SIG-M5 (cell line): ENCODE measurements at regions not wholly inside any gene's neighbourhood (a gene's known extent, or its start where the extent isn't known, plus 50 kb on each side); places are given as distances from the start of the nearest gene placed in this dataset.
"Not testable (repeated sequence)": the region's sequence is repeated elsewhere in the genome, so short reads cannot be mapped to it uniquely, and the experiment has no call there.

Source experiments
- DNase-seq: peaks from one replicate; lab custom pipeline; 2025; lab: John Stamatoyannopoulos, UW

DNA sequence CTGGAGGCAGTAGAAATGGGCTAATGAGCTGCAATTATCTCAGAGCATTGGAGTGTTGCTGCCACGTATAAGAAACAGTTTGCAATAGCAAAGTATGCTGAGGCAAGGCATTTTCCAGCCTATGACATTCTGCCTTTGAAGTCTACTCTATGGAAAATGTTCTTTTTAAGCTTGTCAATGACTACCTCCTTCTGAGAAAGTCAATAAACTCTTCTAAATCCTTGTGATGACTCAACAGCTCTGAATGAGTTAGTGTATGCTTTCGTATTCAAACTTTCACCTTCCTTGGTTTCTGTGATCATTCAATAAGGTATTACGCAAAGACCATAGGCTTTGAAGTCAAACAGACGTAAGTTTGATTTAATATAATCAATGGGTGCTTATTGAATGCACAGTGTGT, 111.2 kb downstream of the CAPZA3 start:
- DNase-seq: no peak

DNA sequence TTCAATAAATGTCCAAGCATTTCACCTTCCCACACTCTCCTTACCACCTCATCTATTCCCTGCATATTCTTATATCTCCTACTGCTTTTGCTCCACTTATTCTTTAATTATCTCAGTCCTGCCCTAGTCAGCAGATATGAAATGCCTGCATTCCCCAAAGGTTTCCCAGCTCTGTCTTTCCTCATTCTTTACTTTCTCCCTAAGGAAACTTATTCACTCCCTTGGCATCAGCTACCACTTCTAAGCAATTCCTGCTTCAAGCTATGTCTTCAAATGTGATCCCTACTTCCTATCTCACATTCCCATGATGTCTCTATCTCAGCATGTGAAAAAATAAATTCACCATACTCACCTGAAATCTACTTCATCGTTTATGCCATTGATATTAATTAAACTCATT, 111.8 kb downstream of the CAPZA3 start:
- DNase-seq: no peak

DNA sequence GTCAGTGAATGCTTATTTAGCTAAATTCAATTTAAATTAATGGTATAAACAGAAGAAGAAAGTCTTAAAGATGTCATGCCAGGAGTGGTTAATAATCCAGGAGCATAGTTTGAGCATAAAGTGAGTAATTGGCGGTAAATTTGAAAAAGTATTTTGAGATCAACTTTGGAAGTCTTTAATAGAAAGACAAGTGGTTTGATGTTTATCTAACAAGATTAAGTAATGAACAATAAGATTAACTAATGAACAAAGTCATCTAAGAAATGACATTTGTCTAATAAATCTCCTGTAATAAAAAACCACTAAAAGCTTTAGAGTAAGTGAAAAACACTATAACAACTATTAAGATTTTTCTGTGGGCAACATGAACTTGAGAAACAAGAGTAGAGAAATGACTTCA, 112.8 kb downstream of the CAPZA3 start:
- DNase-seq: no peak

DNA sequence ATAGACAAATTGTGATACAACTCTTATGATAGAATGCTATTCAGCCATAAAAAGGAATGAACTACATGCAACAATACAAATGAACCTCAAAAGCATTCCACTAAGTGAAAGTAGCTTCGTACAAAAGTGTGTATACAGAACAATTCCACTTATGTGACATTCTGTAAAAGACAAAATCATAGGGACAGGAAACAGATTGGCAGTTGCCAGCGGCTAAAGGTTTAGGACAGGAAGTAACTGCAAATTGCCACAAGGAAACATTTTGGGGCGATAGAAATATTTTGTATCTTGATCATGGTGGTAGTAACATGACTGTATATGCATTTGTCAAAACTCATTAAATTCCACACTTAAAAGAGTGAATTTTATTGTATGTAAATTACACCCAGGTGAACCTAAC, 113.4 kb downstream of the CAPZA3 start:
- DNase-seq: no peak

DNA sequence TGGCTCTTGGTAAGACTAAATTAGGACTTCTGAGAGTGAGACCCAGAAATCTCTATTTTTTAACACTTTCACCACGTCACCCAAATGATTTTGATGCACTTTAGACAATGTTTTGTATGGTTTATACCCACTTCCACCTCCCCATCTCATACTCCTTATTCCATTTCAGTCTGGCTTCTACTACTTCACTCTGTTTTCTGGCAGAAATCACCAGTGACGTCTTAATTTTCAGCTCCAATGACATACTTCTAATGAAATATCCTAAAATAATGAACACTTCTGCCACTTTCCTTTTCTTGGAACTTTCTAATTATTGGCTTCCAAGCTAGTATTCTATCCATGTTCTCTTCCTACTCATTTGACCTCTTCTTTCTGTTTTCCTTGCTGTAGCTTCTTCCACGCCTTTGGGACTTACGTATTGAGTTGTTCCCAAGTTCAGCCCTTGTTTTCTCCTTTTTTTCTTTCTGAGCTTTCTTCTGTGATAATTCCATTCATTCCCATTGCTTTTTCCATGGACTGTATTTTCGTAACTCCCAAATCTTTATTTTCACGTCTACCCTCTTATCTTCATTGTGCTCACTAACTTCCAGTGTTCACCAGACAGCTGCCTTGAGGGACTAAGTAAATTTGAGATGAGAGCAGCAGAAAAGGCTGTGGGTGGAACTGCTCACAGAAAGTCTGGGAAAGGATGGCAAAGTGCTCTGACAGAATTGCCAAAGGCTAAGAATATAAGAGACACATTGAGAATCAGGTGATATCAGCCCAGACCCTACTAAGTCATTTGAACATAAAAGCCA, 115.8 kb downstream of the CAPZA3 start:
- no peak for DNase-seq

DNA sequence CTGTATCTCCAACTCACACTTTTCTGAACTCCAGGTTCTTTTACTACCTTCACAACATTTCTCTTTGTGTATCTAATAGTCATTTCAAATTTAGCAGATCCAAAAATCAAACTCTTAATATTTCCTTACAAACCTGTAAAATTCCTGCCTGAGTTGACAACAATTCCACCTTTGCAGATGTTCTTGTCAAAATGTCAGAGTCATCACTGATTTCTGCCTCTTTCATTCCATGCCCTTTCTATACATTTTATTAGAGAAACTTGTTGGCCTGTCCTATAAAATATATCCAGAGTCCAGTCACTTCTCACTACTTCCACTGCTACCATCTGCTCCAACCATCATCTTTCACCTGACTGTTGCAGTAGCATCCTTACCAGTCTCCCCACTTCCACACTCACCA, 119.7 kb downstream of the CAPZA3 start:
- DNase-seq: no peak

DNA sequence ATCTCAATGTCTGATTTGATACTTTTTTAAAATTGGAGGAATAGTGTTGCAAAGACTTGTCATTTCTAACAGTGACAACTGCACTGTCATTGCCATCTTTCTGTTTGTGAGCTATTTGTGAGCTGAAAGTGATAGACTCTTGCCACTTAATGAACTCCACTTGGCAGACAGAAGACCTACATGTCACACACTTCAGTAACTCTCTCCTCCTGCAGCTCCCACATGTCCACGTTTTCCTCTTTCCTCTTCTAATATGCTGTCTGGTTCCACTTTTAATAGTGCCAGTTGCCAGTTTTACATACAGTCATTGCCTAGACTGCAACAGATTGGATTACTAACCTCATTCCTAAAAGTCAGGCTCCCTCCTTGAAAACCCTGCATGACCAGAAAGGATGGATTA, 121.5 kb downstream of the CAPZA3 start:
- no peak for DNase-seq

DNA sequence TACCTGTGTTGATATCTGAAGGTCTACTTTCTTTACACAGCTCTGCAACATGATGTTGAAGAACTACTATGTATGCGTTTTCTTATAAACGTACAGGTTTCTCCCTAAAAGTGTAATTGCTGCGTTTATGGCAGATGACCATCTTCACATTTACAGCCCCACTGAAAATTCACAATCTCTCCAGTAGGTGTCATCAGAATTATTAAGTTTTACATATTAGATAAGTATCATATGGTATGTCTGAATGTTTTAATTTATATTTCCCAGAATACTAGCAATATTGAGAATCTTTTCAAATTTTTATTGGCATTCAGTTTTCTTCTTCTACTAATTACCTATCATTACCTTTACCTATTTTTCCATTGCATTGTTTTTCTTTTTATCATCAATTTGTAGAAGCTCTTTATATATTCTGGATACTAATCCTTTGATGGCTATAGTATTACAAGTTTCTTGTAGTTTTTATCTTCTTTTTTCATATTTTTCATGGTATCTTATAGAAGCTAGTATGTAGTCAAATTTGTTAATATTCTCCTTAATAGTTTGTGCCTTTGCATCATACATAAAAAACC, 123.5 kb downstream of the CAPZA3 start:
- DNase-seq: no peak

DNA sequence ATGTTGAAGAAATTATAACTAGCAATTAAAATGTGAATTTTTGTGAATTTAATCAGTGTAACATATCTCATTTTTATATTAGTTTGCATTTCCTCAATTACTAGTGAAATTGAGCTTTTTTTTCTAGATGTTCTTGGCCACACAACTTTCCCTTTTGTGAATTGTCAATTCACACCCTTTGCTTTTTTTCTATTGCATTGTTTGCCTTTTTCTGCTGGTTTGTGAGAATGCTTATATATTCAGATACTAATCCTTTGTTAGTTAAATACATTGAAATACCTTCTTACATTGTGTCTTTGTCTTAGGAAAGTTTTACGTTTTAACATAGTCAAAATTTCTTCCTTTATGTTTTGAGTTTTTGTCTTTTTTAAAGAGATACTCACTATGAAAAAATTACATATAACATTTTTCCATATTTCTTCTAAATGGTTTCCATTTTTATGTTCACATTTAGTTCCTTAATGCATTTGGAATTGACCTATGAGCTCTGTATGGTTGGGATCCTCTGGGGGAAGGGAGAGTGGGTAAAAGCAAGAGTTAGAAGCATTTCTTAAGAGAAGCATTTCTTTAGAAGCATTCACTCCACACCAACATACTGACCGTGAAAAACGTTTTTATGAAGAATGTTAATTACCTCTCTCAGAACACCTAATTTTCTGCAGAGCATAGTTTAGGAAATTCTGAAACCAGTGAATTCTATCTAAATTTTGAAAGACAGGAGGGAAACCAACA, 126.0 kb downstream of the CAPZA3 start:
- no peak for DNase-seq

DNA sequence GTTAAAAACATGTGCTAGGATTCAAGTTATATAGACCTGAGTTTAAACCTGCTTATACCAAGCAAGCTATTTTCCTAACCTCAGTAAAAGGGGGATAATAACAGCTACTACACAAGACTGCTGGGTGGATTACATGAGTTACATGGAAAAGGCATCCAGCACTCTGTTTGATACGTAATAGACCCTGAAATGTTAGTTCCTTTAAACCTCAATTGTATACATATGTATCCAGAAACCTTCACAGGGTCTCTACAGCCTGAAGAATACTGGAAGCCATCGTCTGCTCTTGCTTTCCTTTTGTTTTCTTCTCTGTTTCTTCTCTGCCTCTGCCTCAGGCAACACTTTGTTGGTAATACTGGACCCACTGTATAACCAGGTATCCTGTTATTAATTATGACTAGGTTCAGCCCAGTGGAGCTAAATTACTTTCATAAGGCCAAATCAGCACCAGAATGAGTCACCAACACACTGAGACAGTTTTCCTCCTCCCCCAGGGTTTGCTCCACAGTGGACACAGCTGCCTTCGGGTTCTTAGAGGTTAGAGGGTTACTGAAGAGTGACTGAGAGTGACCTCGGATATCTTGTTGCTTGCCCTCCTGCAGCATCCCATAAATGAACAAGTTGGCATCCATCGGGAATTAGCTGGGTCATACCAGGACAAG, 127.1 kb downstream of the CAPZA3 start:
- DNase-seq: no peak

DNA sequence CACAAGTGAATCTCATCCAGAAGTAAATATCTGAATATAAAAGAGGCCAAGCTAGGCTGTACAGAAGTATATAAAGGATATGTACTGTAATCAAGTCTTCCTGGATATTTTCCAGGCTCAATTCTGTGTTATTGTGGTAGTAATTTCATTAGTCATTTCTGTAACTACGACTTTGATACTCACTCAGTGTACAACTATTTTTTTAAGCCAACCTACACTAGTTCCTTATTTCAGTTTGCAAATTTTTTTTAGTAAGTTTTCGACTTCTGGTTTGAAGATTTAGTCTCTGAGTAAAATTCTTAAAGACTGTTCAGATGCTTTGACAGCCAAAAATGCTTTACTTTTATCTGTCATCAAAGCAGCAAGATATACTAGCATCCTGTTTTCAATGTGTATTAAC, 130.8 kb downstream of the CAPZA3 start:
- no peak for DNase-seq

DNA sequence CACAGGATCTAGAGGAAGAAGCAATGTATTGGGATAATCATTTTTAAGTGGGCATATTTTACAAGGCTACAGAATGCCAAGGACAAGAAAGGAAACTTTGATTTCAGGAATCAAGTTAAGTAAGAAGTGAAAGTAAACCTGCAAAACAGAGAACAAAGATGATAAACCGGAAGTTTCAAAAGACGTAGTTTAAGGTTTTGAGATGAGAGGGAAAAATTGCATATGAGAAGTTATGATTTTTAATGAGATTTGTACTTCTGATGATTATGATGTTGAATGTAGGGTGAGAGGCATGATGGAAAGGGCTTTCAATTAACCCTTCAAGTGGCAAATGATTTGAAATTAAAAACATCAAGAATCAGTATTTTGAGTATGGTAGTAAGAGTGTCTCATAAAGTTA, 134.9 kb downstream of the CAPZA3 start:
- no peak for DNase-seq

DNA sequence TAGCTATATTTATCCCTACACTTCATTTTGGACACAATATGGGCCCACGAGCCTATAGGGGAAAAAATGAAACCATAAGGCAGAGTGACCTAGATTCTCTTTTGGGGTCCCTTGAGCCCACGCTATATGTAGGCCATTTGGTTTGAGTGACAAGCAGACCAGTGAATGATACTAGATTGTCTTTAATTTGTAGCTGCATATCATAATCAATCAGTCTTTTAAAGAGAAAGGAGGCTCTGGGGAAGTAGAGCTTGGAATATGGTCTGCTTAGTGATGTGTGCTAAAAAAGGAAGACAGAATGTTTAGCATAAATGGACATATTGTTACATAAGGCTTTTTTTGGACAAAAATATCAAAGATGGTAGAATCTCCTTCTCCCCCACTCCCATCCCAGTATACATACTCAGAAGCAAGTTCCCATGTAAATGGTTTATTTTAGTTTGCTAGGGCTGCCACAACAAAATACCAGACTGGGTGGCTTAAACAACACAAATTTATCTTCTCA, 140.8 kb downstream of the CAPZA3 start:
- DNase-seq: no peak

DNA sequence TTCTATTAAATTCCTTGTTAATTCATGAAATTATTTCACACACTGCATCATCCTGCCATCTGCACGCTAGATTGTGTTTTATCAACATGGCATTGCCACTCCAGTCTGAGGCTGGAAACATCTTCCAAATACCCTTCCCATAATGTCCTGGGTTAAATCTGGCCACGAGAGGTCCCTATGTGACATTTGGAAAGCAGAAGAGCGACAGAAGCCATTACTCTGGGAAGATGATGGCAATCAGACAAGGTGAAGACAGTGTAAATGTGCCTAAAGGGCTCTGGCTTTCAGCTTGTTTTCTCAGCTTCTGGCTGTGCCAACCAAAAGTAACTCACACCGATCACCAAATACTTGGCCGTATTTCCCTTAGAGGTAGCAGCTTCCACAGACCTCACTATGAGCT, 144.8 kb downstream of the CAPZA3 start:
- DNase-seq: no peak

DNA sequence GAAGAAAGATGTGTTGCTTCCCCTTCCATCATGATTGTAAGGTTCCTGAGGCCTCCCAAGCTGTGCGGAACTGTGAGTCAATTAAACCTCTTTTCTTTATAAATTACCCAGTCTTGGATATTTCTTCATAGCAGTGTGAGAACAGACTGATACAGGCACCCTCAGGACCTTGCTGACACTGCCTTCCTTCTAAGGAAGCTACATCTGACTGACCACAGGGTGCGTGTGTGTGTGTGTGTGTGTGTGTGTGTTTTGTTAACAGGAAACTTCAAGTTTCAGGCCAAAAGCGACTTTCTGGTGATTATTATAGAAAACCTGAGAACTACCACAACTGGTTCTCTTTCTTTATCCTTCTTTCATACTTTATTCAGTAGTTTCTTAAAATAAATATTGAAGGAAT, 149.0 kb downstream of the CAPZA3 start:
- DNase-seq: no peak

DNA sequence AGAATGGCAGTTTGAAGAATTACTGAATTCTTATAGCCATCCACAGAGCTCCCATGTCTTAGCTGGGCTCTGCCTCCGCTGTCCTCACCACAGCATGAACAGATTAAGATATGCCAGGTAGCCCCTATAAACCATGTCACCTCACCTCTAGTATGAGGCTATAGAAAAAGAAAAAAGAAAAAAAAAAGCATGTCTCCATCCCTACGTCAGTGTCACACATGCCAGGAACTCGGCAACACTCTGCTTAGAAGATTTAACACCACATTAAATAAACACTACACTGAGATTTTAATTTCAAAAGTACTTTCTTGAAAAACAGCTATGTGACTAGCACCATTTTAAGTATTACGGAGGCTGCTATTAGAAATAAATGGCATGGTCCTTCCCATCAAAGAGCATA, 149.4 kb downstream of the CAPZA3 start:
- DNase-seq: no peak

DNA sequence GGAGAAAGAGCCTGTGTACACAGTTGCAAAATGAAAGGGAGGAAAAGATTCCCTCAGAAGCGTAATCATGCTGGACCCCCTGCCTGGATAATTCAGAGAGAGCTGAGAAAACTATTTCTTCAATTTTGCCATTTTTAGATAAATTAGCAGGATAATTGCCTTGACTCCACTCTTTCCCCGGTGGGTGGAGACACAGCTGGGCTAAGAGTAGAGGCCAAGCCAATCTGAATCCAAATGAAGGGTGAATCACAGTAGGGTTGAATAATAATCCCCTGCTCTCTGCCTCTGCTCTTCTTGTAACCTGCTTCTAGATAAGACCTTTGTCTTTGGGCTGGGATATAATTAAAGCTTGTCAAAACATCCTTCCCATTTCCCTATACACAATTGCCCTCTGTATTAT, 150.1 kb downstream of the CAPZA3 start:
- DNase-seq: no peak

DNA sequence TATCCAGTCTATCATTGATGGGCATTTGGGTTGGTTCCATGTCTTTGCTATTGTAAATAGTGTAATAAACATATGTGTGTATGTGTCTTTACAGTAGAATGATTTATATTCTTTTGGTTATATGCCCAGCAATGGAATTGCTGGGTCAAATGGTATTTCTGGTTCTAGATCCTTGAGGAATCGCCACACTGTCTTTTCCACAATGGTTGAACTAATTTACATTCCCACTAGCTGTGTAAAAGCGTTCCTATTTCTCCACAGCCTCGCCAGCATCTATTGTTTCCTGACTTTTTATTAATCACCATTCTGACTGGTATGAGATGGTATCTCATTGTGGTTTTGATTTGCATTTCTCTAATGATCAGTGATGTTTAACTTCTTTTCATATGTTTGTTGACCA, 152.7 kb downstream of the CAPZA3 start:
- DNase-seq: not testable (repeated sequence)

DNA sequence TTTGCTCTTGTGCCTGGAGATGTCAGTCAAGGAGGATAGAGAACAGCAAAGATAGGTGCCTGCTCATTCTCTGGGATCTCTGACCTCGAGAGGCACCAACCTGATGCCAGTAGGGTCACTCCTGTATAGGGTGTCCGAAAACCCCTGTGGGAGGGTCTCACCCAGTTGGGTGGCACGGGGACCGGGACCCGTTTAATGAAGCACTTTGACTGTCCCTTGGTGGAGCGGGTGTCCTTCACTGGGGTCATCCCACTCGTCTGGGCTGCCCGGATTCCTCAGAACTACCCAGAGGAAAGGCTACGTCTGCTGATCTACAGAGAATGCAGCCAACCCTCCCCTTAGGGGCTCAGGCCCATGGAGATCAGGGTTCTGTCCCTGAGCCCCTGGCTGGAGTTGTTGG, 157.6 kb downstream of the CAPZA3 start:
- no peak for DNase-seq

DNA sequence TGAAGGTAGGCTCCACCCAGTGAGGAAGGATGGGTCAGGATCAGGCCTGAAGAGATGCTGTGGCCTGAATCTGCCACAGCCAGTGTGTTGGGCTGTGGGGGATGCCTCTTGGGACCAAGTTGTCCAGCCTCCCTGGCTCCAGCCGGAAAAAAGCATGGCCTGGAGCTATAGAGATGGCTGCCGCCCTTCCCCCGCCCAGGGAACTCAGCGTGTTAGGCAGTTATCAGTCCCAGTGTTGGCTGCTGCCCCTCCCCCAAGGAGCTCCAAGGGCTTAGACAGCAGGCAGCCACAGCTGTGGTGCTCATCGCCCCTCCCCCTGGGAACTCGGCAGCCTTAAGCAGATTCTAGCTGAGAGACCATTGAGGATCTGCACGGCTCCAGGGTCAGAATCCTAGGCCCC, 158.0 kb downstream of the CAPZA3 start:
- no peak for DNase-seq

DNA sequence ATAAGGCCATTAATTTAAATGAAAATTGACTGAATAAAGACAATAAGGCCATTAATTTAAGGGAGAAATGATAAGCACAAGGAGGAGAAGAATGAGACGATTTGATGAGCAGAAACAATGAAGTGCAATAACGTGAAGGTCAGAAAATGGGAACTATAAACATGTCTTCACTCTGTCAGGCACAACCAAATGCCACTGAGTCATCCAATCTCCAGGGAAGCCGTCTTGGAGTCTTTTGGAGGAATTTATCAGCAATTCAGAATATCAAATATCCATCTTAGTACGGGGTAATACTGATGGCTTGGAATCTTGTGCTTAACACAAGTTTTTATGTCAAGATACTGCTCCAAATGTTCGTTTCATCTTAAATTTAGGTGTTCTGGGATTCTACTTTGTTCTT, 159.9 kb downstream of the CAPZA3 start:
- DNase-seq: no peak

DNA sequence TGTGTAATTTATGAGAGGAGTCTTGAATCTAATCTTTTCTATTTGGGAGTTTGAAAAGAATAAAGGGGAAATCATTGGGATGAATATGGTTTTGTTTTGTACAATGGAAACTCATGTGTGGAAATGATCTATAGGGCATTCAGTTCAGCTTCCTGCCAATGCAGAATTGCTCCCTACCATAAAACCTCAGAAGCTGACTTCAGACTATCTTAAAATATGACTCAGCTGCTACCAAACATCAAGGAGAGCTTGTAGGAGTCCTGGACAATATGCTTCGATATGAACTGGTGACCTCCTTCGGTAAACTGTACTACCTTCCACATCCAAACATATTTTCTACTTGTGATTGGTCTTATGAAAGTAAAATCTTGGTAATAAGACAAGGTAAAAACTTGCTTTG, 160.6 kb downstream of the CAPZA3 start:
- DNase-seq: no peak

DNA sequence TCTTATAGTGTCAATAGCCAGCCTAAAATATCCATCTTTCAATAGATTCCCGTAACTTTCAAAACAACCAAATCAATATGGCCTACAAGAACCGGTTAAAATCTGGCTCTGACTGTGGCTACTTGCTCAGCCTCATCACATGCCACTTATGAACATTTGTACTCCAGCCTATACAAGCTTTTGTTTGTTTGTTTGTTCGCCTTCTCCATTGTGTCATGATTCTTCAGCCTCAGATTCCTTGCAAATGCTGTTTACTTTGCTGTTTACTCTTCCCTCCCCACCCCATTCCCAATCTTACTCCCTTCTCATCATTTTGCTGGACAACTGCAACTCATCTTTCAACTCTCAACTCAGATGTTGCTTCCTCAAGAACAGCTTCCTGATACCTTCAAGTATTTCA, 161.2 kb downstream of the CAPZA3 start:
- no peak for DNase-seq
